GM21717 (cell line): ENCODE measurements at regions not wholly inside any gene's neighbourhood (a gene's known extent, or its start where the extent isn't known, plus 50 kb on each side); places are given as distances from the start of the nearest gene placed in this dataset.

ENCODE experiments used
- ATAC-seq: cut with Tn5 transposase; IDR thresholded peaks from one replicate; pipeline ENCODE4 v1.9.1; 2021; ENCODE audit warnings: mild to moderate bottlenecking, moderate library complexity; ENCODE audit not compliant: unreplicated experiment

DNA sequence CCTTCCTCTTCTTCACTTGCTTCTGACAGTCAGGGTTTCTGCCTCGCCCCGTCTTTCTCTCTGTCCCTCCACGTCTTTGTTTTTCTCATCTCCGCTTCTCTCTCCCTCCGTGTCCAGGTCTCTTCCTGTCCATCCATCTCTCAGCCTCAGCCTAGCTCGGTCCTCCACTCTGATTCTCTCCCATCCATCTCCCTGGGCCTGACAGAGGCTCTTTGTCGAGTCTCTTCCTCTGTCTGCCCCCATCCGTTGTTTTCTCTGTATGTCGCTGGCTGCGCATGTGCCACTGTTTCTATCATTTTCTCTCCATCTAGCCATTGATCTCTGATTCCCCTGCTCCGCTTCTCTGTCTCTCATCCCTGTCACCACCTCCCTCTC, 328.9 kb upstream of the TBX3 start:
- ATAC-seq: no peak

DNA sequence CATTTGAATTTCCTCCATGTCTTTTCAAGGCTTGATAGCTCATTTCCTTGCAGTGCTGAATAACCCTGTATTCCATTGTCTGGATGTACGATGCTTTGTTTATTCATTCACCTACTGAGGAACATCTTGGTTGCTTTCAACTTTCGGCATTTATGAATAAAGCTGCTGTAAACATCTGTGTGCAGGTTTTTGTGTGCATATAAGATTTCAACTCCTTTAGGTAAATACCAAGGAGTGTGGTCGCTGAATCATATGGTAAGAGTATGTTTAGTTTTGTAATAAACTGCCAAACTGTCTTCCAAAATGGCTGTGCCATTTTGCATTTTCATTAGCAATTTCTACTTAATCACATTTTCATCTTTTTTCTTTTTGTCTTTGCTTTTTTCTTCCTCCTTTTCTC, 327.7 kb upstream of the TBX3 start:
- no peak for ATAC-seq

GRCh38 chr12:115010324-115010995, 326.5 kb upstream of the TBX3 start:
- ATAC-seq: no peak

- ATAC-seq: no peak
Measured at GRCh38 chr12:115008929-115009328, 325.0 kb upstream of the TBX3 start.

DNA sequence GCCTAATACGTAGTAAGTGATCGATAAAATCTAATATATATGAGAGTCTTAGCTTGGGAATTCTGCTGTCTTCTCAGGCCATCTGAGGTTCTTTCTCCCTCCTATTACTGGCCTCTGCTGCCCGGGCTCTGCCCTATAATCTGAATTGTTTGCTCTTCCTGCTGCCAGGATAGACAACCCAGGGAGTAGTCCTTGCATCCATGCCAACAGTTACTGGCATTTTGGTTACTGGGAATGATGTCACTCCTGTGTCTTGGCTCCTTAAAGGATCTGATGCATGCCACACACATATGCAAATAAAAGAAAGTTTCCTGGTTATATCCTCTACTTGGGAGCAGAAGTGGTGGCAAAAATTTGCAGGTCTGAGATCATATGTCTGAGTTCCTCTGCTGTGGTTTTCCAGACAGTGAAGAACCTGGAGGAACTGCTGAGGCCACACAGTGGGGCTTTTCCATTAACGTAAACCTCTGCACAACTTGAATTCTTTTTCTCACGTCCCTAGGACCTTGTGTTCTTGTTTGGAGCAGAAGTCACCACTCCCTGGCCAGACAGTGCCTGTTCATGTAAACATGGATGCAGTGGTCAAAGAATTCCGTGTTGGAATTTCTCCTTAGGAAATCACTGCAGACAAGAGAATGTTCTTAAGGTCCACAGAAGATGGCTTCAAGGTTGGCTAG, 320.6 kb upstream of the TBX3 start:
- no peak for ATAC-seq

GRCh38 chr12:115002434-115002833, 318.5 kb upstream of the TBX3 start:
- no peak for ATAC-seq

DNA sequence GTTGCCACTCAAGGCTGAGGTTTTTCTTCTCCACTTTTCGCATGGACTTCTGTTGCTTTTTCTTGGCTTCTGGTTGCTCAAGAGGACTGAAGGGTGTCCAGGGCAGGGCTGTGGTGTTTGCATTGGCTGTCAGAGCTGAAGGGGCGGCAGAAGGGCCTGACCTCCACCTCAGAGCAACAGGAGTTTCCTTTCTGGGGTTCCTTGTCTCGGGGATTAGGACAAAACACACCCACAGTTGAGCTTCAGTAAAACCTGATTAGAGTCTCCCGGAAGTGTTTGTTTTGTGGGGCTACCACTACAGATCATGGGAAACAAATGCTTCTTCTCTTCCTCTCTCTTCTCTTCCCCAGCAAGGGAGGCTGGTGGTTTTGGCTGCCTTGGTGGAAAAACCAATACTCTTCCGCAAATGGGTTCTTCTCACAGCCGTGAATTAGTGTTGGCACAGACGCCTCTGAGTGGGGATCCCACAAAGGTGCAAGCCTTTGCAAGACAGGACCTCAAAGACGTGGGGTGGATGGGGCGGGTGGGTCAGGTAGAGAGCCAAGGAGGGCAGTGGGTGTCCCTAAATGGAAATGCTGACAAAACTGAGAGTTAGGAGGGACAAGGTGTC, 317.7 kb upstream of the TBX3 start:
- no peak for ATAC-seq

DNA sequence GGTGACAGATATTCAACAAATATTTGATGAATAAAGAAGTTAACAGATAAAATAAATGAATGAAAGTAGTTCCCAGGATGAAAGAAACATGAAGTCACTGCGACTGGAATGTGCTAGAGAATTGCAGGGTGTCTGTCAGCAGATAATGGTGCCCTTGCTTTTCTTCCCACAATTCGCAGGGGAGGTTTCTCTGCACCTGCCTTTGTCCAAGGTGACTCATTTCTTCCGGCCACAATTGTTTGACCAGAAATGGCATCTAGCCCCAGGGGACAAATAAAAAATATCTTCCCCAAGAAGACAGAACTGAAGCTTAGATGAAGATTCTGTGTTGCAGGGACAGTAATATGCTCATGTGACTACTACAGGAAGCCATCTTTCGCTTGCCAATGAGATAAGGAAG, 316.1 kb upstream of the TBX3 start:
- ATAC-seq: no peak

DNA sequence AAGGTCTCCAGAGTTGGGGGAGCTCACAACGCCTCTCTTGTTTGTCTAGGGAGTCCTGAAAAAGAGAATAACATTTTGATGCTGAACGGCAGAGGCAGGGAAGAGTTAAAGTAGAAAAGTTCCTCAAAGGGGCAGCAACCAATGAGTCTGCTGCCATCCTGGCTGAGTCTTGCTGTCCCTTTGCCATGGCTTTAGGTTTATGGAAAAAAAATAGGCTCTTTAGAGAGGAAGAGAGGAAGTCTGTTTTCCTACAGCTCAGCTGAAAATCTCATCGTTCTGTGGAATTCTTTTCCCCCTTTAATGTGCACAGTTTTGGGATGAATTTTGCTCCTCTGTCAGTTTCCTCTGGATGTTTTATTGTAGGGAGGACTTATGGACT, 314.8 kb upstream of the TBX3 start:
- no peak for ATAC-seq

DNA sequence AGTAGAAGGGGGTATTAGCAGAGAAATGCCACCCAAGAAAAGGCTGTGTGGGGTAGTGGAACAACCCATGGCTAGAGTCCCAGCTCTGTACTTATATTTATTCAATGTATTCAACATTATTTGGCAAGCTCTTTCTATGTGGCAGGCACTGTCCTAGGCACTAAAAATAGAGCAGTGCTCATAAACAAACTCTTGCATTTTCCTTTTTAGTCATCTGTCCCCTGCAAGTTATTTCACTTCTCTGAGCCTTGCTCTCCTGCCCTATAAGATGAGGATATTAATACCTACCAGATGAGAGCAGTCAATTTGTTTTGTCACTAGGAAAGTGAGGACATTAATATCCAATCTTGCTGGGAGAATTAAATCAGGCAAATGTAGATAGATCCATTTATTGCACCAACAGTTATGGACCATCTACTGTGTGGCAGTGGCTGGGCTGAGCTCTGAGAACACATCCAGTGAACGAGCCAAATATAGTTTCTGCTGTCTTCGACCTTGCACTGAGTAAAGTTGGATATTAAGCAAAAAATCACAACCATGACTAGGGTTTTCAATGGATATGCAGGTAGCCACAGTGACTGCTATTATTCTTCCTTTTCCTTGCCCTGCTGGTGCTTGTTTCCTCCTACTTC, 314.3 kb upstream of the TBX3 start:
- ATAC-seq: no peak

GRCh38 chr12:114996382-114996781, 312.4 kb upstream of the TBX3 start:
- ATAC-seq: no peak

- ATAC-seq: no peak
Measured at GRCh38 chr12:114995891-114996290, 311.9 kb upstream of the TBX3 start.

DNA sequence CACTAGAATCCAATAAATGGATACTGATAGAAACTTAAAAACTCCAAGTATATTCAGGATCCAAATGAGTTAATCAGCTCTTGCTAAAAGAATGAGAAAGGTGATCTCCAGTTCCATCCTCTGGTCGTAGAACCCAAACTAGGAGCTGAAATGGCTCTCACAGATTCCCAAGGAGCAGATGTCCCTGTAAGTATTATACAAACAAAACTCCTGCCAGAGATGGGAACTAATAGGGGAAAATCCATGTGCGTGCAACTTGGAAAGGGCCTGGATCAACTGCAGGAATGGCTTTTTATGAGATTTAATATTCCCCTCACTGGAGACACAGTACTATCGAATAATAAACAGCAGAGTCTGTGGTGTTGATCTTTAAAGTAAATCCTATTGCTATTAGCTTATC, 309.2 kb upstream of the TBX3 start:
- ATAC-seq: no peak

DNA sequence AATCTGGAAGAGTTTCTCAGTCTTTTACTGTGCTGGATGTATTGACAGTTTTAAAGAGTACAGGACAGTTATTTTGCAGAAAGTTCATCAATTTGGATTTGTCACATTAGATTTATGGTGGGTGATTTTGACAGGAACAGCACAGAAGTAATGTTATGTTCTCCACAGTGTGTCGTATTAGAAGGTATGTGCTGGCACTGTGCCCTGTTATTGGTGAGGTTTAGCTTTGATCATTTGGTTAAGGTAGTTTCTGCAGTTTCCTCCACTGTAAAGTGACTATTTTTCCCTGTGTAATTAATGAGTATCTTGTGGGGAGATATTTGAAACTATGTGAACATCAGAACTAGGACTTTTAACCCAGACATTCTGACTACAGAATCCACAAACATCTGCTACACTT, 308.5 kb upstream of the TBX3 start:
- ATAC-seq: no peak

- ATAC-seq: no peak
Measured at GRCh38 chr12:114990381-114990780, 306.4 kb upstream of the TBX3 start.

DNA sequence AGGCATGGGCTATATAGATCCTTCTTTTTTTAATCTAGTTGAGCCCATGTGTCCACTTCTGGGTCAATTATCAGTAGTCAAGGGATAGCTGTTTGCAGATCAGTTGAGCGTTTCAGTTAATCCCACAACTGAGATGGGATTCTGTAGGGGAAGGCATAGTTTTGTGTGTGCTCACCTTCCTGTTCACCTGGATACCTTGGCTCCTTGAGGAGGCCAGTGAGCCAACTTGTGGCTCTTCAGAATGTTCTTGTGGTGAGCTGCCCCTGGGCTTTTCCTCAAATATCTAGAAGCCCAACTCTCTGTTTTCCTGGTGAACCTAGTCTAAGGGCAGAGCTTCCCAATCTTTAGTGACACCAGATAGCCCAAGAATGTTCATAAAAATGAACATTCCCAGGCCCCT, 302.9 kb upstream of the TBX3 start:
- no peak for ATAC-seq

- no peak for ATAC-seq
Measured at GRCh38 chr12:114986178-114986714, 302.3 kb upstream of the TBX3 start.

DNA sequence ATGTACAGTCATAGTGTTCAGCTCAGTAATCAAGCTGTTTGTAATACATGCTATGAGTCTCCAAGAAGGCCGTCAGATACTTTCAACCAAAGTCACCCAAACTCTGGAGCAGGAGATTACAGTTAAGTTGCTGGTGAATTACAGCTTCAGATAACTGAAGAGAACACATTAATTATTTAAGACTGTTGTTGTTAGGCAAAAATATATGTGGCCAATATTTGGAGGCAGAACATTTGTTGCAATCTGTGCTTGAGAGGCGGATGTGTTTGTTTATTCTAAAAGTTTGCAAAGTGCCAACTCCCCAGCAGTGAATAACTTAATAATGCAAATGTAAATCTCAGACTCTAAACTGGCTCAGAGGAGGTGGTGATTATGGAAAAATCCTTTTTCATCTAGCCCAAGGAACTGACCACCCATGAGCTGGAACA, 300.7 kb upstream of the TBX3 start:
- no peak for ATAC-seq

DNA sequence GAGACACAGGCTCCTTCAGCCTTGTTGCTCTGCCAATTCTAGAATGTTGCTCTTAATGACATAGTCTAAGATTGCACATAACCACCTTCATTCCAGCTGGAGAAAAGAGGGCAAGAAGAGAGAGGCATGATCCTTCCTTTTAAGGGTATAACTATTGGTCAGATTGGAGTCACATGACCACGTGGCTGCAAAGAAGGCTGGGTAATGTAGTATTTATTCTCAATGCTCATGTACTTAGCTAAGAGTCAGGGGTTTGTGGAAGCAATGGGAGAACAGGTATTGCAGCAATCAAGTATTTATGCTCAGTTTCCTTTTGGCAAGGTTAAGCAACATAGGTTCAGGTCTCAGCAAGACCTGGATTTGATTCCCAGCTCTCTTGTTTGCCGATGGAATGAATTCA, 298.8 kb upstream of the TBX3 start:
- no peak for ATAC-seq

GRCh38 chr12:114981036-114981435, 297.1 kb upstream of the TBX3 start:
- ATAC-seq: no peak

GRCh38 chr12:114976959-114977358, 293.0 kb upstream of the TBX3 start:
- ATAC-seq: no peak

- no peak for ATAC-seq
Measured at GRCh38 chr12:114976372-114976771, 292.4 kb upstream of the TBX3 start.
